SK-N-SH treated with all-trans-retinoic acid at 6 μM for 48 hours (cell line): ENCODE measurements at regions not wholly inside any gene's neighbourhood (a gene's known extent, or its start where the extent isn't known, plus 50 kb on each side); places are given as distances from the start of the nearest gene placed in this dataset.

Source experiments
- ARNTL ChIP-seq: fragments of 450-650 bp; formaldehyde crosslinking; IDR thresholded peaks from 2 replicates; pipeline ENCODE4 v1.5.0; 2020; ENCODE audit warnings: low read depth, mild to moderate bottlenecking, moderate library complexity, borderline replicate concordance
- BACH2 ChIP-seq: fragments of 250-450 bp; sonication (Bioruptor Pico); IDR thresholded peaks from 2 replicates; pipeline ENCODE4 v1.9.0; 2021; ENCODE audit warnings: mild to moderate bottlenecking, borderline replicate concordance
- ESRRG ChIP-seq: fragments of 250-450 bp; sonication (Bioruptor Pico); IDR thresholded peaks from 2 replicates; pipeline ENCODE4 v1.6.1; 2021; ENCODE audit warnings: mild to moderate bottlenecking
- GLIS3 ChIP-seq: fragments of 250-450 bp; sonication (Bioruptor Pico); IDR thresholded peaks from 2 replicates; pipeline ENCODE4 v1.5.0; 2020; ENCODE audit warnings: mild to moderate bottlenecking, moderate library complexity
- ISL1 ChIP-seq: fragments of 250-450 bp; sonication (Bioruptor Pico); IDR thresholded peaks from 2 replicates; pipeline ENCODE4 v2.1.2; 2022; ENCODE audit warnings: mild to moderate bottlenecking, moderate library complexity
- PPARA ChIP-seq: fragments of 250-450 bp; sonication (Bioruptor Pico); IDR thresholded peaks from 2 replicates; pipeline ENCODE4 v1.5.0; 2020; ENCODE audit warnings: mild to moderate bottlenecking, borderline replicate concordance
- RARB ChIP-seq: fragments of 250-450 bp; sonication (Bioruptor Pico); IDR thresholded peaks from 2 replicates; pipeline ENCODE4 v1.8.0; 2021; ENCODE audit warnings: mild to moderate bottlenecking, moderate library complexity
- SNAI2 ChIP-seq: fragments of 250-450 bp; sonication (Bioruptor Pico); IDR thresholded peaks from 2 replicates; pipeline ENCODE4 v1.5.0; 2020; ENCODE audit warnings: mild to moderate bottlenecking, moderate library complexity
- TCF4 ChIP-seq: fragments of 250-450 bp; sonication (Bioruptor Pico); IDR thresholded peaks from 2 replicates; pipeline ENCODE4 v1.8.0; 2021; ENCODE audit warnings: mild to moderate bottlenecking, moderate library complexity, borderline replicate concordance
- TF ChIP-seq, protein P1 (sequence below): fragments of 250-450 bp; sonication (Bioruptor Pico); IDR thresholded peaks from 2 replicates; pipeline ENCODE4 v1.8.0; 2020; ENCODE audit warnings: mild to moderate bottlenecking, moderate library complexity, borderline replicate concordance

GRCh38 chr4:170202721-170203120 lies 113.0 kb upstream of the AADAT start:
- TF ChIP-seq TCF4 (CRISPR knock-in tag): no peak
- no peak for TF ChIP-seq BACH2 (CRISPR knock-in tag)
- no peak for TF ChIP-seq PPARA (CRISPR knock-in tag)
- TF ChIP-seq ARNTL (CRISPR knock-in tag): no peak
- no peak for TF ChIP-seq SNAI2 (CRISPR knock-in tag)
- TF ChIP-seq, protein P1, sequence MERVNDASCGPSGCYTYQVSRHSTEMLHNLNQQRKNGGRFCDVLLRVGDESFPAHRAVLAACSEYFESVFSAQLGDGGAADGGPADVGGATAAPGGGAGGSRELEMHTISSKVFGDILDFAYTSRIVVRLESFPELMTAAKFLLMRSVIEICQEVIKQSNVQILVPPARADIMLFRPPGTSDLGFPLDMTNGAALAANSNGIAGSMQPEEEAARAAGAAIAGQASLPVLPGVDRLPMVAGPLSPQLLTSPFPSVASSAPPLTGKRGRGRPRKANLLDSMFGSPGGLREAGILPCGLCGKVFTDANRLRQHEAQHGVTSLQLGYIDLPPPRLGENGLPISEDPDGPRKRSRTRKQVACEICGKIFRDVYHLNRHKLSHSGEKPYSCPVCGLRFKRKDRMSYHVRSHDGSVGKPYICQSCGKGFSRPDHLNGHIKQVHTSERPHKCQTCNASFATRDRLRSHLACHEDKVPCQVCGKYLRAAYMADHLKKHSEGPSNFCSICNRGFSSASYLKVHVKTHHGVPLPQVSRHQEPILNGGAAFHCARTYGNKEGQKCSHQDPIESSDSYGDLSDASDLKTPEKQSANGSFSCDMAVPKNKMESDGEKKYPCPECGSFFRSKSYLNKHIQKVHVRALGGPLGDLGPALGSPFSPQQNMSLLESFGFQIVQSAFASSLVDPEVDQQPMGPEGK: no peak
- TF ChIP-seq ISL1 (CRISPR knock-in tag): no peak
- TF ChIP-seq GLIS3 (CRISPR knock-in tag): no peak
- TF ChIP-seq ESRRG (CRISPR knock-in tag): no peak
- no peak for TF ChIP-seq RARB
